K562 (cell line): ENCODE measurements at regions not wholly inside any gene's neighbourhood (a gene's known extent, or its start where the extent isn't known, plus 50 kb on each side); places are given as distances from the start of the nearest gene placed in this dataset.

ENCODE experiments used
- GTF2F1 ChIP-seq: IDR thresholded peaks from 2 replicates; pipeline ENCODE4 v1.6.1; 2011; ENCODE audit warnings: low read depth, low read length, improper control_type of control experiment
- HMG20A ChIP-seq: fragments of 450-650 bp; formaldehyde crosslinking; conservative IDR thresholded peaks from 2 replicates; pipeline ENCODE4 v1.4.0; 2020; ENCODE audit warnings: mild to moderate bottlenecking, mixed read lengths
- NELFE ChIP-seq: IDR thresholded peaks from 2 replicates; pipeline ENCODE4 v1.6.1; 2011; ENCODE audit warnings: mild to moderate bottlenecking; ENCODE audit not compliant: insufficient read depth, insufficient read length
- NKRF ChIP-seq: fragments of 450-650 bp; IDR thresholded peaks from 2 replicates; pipeline ENCODE4 v1.6.1; 2016; ENCODE audit warnings: borderline replicate concordance
- RNF219 ChIP-seq: fragments of 250-450 bp; sonication (Bioruptor Pico); IDR thresholded peaks from 2 replicates; pipeline ENCODE4 v1.5.0; 2022; ENCODE audit warnings: mild to moderate bottlenecking
- ZNF263 ChIP-seq: sonication (generic); formaldehyde crosslinking; IDR thresholded peaks from 2 replicates; pipeline ENCODE4 v1.8.0; 2022; ENCODE audit warnings: mild to moderate bottlenecking, missing genetic modification reagents, borderline replicate concordance
- TF ChIP-seq, protein P1 (sequence below): fragments of 250-450 bp; sonication (Bioruptor Pico); IDR thresholded peaks from 2 replicates; pipeline ENCODE4 v1.8.0; 2022; ENCODE audit warnings: moderate library complexity, mild to moderate bottlenecking, inconsistent platforms
- TF ChIP-seq, protein P2 (sequence below): fragments of 250-450 bp; sonication (Bioruptor Pico); IDR thresholded peaks from 2 replicates; pipeline ENCODE4 v1.4.0; 2020; ENCODE audit warnings: borderline replicate concordance
- TF ChIP-seq, protein P3 (sequence below), 2 experiments: fragments of 450-650 bp in 1 of 2; sonication (generic) in 1 of 2; formaldehyde crosslinking in 1 of 2; IDR thresholded peaks; 2 replicates each; pipeline versions ENCODE4 v1.7.1 to v1.9.0; 2016 to 2022; ENCODE audit warnings: inconsistent platforms in 1 of 2, mild to moderate bottlenecking in 1 of 2, missing genetic modification reagents in 1 of 2

DNA sequence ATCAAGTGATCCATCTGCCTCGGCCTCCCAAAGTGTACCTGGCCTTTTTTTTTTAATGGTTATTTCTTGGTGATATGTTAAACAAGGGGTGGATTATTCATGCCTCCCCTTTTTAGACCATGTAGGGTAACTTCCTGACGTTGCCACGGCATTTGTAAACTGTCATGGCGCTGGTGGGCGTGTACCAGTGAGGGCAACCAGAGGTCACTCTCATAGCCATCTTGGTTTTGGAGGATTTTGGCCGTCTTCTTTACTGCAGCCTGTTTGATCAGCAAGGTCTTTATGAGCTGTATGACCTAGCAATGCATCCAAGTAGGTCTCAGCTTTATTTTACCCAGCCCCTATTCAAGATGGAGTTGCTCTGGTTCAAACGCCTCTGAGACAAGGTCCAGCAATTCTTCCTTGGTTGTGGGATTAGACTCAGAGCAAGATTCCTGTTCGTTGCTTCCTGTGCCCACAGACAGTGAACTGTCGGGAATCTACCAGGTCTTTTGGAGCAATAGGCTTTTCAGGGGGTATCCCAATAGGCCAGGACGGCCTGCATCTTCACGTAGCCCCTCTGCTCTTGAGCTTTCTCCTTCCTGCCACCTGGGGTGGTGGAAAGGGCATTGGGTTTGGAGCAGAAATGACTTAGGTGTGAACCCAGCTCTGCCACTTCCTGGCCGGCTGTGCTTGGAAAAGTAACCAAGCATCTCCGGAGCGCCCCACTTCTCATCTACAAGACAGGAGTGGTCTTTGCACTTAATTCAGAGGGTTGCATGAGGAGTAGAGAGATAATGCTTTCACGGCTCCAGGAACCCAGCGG lies 52.9 kb upstream of the SEC14L1 start (continued):
- TF ChIP-seq, protein P1, sequence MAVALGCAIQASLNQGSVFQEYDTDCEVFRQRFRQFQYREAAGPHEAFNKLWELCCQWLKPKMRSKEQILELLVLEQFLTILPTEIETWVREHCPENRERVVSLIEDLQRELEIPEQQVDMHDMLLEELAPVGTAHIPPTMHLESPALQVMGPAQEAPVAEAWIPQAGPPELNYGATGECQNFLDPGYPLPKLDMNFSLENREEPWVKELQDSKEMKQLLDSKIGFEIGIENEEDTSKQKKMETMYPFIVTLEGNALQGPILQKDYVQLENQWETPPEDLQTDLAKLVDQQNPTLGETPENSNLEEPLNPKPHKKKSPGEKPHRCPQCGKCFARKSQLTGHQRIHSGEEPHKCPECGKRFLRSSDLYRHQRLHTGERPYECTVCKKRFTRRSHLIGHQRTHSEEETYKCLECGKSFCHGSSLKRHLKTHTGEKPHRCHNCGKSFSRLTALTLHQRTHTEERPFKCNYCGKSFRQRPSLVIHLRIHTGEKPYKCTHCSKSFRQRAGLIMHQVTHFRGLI (CRISPR knock-in tag), result peak; percentile 68; the same call in 1 of the 2 replicates
- TF ChIP-seq HMG20A (CRISPR knock-in tag) (no peak), NELFE (no peak), RNF219 (CRISPR knock-in tag) (no peak), GTF2F1 (no peak), NKRF (no peak), ZNF263 (CRISPR knock-in tag) (no peak)
- TF ChIP-seq, protein P2, sequence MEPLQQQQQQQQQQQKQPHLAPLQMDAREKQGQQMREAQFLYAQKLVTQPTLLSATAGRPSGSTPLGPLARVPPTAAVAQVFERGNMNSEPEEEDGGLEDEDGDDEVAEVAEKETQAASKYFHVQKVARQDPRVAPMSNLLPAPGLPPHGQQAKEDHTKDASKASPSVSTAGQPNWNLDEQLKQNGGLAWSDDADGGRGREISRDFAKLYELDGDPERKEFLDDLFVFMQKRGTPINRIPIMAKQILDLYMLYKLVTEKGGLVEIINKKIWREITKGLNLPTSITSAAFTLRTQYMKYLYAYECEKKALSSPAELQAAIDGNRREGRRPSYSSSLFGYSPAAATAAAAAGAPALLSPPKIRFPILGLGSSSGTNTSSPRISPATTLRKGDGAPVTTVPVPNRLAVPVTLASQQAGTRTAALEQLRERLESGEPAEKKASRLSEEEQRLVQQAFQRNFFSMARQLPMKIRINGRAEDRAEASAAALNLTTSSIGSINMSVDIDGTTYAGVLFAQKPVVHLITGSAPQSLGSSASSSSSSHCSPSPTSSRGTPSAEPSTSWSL (CRISPR knock-in tag), result no peak
- TF ChIP-seq, protein P3, sequence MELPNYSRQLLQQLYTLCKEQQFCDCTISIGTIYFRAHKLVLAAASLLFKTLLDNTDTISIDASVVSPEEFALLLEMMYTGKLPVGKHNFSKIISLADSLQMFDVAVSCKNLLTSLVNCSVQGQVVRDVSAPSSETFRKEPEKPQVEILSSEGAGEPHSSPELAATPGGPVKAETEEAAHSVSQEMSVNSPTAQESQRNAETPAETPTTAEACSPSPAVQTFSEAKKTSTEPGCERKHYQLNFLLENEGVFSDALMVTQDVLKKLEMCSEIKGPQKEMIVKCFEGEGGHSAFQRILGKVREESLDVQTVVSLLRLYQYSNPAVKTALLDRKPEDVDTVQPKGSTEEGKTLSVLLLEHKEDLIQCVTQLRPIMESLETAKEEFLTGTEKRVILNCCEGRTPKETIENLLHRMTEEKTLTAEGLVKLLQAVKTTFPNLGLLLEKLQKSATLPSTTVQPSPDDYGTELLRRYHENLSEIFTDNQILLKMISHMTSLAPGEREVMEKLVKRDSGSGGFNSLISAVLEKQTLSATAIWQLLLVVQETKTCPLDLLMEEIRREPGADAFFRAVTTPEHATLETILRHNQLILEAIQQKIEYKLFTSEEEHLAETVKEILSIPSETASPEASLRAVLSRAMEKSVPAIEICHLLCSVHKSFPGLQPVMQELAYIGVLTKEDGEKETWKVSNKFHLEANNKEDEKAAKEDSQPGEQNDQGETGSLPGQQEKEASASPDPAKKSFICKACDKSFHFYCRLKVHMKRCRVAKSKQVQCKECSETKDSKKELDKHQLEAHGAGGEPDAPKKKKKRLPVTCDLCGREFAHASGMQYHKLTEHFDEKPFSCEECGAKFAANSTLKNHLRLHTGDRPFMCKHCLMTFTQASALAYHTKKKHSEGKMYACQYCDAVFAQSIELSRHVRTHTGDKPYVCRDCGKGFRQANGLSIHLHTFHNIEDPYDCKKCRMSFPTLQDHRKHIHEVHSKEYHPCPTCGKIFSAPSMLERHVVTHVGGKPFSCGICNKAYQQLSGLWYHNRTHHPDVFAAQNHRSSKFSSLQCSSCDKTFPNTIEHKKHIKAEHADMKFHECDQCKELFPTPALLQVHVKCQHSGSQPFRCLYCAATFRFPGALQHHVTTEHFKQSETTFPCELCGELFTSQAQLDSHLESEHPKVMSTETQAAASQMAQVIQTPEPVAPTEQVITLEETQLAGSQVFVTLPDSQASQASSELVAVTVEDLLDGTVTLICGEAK (IDR thresholded peaks at IDR 0.05), result no peak
- TF ChIP-seq, protein P3 (CRISPR knock-in tag; IDR thresholded peaks at IDR 0.05), result no peak
